ENCODE measurements at regions not wholly inside any gene's neighbourhood (a gene's known extent, or its start where the extent isn't known, plus 50 kb on each side); places are given as distances from the start of the nearest gene placed in this dataset.
"Not testable (repeated sequence)": the region's sequence is repeated elsewhere in the genome, so short reads cannot be mapped to it uniquely, and the experiment has no call there.

DNA sequence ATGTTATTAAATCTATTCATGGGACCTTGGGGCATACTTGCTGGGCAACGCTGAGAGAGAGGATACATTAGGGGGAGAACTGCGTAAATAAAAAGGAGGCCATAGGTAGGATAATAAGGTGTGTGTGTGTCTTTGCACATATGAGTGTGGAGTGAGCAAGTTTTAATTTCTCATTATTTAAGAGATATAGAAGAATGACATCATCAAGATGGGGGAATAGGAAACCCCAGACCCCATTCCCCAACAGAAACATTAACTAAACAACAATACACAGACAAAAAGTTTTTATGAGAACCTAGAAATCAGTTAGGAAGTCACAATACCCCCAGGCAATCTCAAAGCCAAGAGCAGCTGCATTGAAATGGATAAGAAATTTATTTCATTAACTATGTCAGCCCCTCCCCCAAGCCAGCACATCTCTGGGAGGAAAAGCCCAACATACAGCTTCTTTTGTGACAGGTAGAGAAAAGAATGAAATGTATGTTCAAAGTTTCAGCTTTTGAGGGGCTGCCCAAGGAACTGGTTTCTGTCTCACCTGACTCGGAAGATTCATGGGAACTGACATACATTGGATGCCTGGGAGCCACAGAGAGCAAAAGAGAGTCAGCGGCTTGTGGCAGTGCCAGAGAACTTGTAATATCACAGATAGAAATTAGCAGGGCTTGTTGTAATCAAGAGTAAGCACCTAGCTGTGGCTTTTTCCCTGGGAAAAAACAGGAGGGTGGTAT, 234.3 kb upstream of the NFIA start:
- DNase-seq = peak in 1 of 3 experiments; percentile 21

DNA sequence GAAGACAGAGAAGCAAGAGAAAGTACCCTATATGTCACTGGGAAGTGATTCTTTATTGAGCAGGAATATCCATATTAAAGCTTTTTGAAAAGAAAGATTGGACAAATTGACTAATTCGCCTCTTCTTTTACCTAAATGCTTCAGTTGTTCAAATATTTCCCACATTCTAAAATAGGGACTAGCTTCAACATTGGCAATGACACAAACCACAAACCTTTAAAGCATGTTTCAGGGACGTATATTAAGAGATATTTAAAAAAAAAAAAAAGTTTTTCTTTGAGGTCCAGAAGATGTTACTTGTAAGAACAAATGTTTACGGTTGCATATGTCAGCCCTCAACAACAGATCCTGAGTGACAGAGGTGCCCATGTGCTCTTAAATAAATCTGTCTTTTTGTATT, 235.0 kb upstream of the NFIA start:
- DNase-seq = no peak

DNA sequence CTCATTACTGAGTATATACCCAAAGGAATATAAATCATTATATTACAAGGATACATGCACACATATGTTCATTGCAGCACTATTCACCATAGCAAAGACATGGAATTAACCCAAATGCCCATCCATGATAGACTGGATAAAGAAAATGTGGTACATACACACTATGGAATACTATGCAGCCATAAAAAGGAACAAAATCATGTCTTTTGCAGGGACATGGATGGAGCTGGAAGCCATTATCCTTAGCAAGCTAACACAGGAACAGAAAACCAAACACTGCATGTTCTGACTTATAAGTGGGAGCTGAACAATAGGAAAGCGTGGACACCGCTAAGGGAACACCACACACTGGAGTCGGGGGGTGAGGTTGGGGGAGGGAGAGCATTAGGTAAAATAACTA, 236.7 kb upstream of the NFIA start:
- not testable (repeated sequence) for DNase-seq

DNA sequence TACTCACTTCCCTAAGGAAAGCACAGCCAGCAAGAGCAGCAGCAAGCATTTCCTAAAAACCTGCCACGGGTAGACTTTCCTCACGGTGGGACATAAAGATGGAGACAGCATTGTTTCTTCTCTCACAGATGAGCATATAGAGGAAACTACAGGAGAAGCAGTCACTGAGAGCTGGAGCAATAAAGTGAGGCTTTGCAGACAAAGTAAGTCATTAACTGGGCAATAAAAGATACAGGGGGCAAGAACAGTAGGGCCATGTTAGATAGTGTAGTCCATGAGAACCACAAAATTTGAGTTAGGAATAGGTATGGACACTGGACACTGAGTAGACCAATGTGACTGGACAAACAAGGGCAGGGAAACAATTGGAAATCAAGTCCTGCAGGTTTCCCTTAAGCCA, 240.1 kb upstream of the NFIA start:
- no peak for DNase-seq

DNA sequence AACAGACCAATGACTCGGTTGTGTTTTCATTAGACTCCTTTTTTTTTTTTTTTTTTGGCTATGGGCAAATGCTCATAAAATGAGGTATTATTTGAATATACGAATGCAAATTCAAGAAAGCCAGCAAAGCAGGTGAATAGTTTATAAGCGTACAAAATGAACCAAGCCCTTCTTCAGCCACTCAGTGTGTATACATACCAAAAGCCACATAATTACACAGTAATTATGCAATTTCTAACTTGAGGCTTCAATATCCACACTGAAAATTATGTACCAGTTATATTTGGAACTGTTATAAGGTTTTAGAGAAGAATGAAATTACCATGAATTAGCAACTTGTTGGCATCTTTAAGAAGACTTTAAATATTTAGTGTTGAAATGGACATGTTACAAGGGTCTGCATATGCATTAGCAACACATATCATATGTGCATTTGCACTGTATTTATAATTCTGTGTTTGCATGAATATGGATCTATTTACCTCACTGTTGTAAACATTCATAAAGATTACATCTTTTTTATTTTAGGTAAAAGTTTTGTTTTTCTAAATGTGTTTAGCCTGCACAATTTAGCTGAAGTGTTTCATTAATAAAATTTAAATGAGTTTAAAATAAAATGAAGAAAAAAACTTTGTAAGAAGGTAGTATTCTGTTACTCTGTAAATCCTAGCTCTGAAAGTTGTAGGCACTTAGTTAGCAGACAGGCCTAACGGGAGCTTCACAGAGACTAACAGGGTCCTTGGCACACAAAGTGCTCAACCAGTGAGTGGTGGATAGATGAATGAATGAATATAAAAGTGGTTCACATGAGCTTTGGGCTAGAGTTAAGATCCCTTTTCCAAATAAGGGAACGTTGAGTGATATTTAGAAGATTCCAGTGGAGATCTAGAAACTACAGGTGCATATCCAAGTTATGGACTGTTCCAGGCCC, 241.0 kb upstream of the NFIA start:
- no peak for DNase-seq

DNA sequence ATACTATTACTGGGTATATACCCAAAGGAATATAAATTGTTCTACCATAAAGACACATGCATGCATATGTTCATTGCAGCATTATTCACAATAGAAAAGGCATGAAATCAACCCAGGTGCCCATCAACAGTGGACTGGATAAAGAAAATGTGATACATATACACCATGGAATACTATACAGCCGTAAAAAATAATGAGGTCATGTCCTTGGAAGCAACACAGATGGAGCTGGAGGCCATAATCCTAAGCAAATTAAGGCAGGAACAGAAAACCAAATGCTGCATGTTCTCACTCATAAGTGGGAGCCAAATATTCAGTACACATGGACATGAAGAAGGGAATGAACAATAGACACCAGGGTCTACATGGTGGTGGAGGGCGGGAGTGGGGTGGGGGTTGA, 241.9 kb upstream of the NFIA start:
- not testable (repeated sequence) for DNase-seq

DNA sequence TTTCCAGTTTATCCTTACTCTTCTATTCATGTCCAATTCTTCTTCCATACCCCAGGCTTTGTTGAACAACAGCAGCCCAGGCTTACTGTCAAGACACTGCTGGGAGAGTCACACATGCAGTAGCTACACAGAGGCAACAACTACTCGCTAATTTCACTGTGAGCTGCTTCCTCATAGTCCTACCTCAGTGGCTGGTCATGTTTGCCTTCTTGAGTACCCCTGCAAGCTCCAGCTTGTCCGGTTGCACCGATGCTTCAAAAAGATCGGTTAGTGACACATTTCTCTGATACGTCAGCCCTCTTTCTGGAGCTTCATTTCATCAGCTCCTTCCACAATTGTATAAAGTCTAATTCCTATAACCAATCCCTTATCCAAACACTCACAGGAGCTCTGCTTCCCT, 246.7 kb upstream of the NFIA start:
- peak in 2 of 3 experiments; percentile 3 to 38 for DNase-seq

DNA sequence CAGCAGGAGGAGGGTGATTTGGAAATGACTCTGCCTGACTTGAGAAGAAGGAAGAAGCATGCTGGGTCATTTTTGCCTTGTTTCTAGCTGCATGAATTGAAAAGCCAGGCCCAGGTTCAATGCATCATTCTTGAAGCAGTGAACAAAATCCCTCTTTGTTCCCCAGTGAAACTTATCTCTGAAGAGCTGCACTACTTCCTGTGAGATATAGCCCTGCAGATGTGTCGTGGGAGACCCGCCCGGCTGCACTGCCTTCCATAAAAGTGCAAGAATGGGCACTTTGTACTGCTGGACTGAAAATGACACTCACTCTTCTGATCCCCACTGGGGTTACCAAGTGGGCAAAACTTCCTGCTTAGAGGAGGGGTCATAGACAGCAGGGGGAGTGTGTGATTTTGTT, 249.2 kb upstream of the NFIA start:
- no peak for DNase-seq

DNA sequence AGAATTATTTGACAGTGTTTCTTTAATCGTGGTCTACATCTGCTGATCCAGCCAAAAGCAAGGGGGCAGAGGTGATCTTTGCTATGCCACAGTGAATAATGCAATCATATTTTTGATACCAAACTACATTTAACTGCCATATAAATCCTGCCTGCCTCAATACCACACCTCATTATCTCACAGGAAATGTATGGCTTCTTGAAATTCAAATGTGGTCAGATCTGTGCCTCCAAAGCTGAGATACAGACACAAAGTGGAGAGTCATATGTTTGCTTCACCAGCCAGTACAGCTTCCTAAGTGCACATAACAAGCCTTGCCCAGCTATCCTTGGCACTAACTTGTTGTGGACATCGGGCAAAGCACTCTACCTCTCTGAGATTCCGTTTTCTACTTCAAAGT, 250.0 kb upstream of the NFIA start:
- DNase-seq = no peak

DNA sequence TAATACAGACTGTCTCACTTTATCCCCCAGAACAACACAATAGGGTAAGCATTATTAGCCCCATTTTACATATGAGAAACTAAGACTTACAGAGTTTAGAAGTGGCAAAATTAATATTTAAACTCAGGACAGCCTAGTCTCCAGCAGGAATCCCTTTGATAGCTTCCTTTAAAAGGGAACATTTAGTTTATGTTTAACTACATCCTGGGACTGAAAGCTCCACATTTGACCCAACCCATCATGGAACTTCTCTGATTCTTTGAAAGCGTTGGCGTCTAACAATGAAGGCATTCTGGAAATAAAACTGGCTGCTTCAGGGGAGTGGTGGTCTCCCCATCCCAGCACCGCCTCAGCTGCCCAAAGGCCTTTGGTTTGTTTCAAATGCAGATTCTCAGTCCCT, 250.6 kb upstream of the NFIA start:
- DNase-seq = no peak

DNA sequence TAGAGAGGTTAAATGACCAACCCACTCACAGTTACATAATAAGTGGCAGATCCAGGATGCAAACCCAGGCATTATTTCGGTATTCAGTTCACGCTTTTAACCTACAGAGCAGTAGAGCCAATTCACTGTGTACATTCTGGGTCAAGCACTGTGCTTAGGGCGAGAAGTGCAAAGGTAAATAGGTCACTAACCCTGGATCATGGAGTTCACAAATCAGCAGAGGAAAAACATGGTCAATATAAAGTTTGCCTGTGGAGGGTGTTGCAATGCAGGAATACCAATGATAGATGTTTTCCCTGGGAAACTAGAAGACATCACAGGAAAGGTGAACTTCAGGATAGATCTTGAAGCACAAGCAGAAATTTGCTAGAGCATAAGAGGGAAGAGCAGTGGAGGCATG, 253.4 kb upstream of the NFIA start:
- DNase-seq = no peak

DNA sequence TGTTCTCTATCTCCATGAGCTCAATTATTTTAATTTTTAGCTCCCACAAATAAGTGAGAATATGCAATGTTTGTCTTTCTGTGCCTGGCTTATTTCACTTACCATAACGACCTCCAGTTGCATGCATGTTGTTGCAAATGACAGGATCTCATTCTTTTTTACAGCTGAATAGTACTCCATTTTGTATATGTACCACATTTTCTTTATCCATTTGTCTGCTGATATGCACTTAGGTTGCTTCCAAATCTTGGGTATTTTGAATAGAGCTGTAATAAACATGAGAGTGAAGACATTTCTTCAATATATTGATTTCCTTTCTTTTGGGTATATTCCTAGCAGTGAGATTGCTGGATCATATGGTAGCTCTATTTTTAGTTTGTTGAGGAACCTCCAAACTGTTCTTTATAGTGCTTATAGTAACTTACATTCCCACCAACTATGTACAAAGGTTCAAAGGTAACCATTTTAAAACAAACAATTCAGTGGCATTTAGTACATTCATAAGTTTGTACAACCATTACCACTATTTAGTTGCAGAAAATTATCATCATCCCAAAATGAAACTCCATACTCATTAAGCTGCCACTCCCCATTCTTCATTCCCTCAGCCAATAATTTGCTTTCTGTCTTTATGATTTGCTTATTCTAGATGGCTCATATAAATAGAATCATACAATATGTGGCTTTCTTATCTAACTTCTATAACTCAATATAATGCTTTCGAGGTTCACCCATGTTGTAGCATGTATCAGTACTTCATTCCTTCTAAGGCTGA, 255.9 kb upstream of the NFIA start:
- no peak for DNase-seq

DNA sequence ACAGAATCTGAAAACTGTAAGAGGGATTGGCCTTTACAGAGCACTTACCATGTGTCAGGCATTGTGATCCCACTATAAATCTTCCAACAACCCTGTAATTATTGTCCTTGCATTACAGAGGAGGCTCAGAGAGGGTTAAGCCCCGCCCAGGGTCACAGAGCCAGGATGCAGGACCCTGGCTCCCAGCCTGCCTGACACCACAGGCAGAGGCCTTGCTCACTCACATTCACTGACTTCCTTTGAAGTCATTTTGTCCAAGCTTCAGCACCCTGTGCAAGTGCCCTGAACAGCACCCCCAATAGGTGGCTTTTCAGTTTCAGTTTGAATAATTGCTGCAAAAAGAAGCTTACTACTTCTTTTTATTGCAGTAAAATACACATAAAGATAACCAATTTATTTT, 256.8 kb upstream of the NFIA start:
- DNase-seq = peak in 2 of 3 experiments; percentile 68 to 92

DNA sequence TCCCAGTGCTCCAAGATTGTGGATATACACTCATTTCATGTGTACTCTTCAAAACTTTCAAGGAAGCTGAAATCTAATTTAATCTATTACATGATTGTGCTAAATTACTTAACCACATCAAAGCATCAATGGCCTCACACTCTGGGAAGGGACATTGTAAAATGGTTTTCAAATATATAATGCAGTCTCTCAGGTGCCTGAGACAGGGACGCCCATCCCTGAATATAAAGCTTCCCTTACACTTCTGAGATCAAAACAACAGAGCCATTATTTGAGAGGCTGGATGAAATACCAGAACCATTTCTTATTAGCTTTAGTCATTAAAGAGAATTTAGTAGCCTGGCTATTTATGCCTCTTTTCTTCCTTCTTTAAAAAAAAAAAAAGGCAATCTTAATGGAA, 259.2 kb upstream of the NFIA start:
- DNase-seq = no peak

DNA sequence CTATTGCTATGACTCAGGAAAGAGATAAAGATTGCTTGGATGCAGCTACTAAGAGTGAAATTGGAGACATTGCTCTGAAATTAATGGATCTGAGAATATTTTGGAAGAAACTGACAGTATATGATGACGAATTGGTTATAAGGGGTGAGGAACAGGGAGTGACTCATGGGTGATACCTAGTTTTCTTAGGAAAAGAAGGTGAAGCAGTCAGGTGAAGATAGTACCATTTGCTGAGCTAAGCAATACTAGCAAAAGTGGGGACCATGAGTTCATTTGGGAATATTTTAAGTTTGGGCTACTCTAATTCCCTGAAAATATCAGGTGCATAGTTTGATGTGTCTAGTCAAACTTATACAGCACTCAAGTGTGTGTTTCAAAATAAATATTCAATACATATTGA, 260.1 kb upstream of the NFIA start:
- DNase-seq = no peak

DNA sequence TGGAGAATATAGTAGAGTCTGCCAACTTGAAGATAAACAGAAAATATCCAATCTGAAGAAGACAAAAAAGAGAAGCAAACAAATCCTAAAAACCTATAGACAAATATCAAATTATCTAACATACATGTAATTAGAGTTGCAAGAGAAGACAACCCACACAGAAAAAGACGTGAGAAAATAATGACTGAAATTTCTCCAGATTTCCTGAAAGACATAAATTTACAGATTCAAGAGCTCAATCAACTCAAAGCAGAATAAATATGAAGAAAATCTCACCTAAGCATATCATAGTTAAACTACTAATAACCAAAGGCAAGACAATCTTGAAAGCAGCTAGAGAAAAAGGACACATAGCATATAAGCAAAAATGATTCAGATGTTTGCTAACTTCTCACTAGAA, 261.2 kb upstream of the NFIA start:
- no peak for DNase-seq

DNA sequence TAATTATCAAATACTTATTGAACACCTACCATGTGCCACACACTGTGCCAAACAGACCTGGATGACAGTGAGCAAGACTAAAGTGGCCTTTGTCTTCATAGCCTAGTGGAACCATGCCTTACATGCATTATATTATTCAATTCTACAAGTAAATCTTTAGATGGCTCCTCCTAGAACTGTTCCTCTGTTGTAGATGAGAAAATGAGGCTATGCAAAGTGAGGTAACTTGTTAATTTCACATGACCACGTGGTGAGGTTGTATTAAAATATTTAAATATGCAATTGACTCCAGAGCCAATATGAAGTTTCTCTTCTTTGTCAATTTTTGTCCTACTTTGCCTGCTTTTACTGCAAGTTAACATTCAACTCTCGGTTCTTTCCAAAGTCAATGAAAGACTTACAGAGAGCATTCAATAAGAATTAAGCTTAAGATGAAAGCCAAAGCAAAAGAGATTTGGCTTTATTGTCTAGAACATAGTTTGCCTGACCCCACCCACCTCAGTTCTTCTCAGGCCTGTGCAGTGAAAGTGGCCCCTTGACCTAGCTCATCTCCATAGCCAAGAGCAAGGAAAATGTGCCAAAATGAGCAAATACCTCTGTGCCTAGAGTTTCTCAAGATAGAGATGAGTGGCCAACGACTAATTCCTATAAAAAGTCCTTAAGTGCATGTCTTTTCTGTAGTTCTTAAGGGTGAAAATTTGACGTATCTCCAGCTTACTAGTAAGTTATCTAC, 263.2 kb upstream of the NFIA start:
- DNase-seq = no peak

DNA sequence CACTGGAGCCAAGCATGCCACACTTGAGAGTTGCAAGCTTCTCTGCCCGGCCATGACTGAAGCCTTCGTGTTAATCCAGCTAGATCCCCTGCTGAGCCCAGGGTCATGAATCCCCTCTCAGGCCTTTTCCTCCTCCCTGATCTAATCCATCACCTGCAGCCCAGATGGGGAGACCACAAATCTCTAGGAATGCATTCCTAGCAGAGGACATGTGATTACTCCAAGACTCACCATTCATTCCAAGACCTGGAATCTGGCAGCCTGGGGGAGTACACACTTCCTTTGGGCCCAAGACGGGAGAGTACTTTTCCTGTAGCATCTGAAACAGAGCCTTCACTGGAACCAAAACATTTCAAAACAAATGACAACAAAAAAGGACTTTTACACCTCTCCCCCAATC, 269.3 kb upstream of the NFIA start:
- no peak for DNase-seq

DNA sequence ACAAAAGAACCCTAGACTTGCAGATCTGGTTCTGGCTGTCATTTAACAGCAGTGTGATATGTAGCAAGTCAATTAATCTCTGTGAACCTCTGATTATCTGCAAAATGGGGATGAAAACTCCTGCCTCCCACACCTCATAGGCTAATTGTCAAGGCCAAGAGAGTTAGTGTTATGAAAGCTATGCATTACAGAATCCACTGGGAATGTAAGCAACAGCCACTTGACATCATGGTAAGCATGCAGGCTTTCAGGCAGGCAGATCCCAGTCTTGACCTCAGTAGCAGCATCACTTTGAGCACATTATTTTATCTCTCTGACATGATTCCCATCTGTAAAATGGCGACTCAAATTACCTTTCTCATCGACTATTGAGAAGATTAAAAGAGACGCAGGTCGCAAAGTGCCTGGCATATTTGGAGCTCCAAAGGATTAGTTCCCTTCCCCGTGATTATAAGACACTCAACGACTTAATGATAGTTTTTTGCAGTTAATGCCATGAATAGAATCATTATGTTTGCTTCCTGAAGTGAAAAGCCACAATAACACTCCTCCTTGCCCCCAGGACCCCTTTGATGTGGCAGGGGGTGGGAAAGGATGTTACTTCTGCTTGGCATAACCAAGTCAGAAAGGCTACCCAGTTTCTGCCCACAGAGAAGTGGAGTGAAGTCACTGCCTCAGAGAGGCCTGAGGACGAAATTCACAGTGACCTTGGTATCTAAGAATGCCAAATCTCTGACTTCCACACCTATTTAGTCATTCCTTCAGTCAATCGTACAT, 273.0 kb upstream of the NFIA start:
- DNase-seq = peak in 2 of 3 experiments; percentile 45 to 89

DNA sequence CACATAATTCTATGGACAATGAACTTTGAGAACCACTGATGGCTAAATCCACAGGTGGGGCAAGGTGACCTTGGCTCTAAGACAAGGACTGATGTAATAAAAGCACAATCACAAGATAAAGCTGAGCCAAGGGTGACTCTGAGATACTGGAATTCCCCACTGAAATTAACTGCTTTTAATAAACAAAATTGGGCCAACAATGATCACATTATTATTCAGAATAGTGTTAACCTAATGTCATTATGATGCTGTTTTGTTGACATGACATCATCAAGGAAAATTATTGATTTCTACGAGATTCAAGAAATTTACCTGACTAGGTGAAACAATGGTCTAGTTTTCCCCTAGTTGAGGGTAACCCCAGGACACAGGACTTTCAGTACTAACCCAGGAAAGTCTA, 273.7 kb upstream of the NFIA start:
- DNase-seq = no peak

DNA sequence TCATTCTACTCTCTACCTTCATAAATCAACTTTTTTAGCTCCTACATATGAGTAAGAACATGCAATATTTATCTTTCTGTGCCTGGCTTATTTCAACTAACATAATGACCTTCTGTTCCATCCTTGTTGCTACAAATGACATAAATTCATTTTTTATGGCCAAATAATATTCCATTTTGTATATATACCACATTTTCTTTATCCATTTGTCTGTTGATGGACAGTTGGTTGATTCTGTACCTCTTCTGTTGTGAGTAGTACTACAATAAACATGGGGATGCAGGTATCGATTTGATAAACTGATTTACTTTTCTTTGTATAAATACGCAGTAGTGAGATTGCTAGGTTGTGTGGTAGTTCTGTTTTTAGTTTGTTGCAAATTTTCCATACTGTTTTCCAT, 279.5 kb upstream of the NFIA start:
- DNase-seq = no peak

DNA sequence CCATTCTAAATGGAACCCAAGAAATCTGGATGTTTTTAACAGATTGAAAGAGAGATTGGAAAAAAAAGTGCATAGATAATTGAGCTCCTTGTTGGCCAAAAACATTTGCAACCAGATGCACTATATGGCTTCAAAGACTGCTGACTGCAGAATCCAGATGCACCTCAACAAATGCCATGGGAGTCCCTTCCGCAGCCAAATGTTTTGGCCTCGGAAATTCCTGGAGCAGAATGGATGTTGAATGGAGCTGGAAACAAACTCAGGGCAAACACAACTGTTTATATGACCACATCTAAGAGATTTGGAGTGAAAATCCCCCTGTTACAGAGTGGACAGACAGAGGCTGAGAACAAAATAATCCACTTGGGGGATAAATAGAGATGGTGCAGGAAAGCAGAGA, 285.0 kb upstream of the NFIA start:
- DNase-seq = no peak

All from NCI-H1417 (cell line).